SK-N-SH (cell line): ENCODE measurements at regions not wholly inside any gene's neighbourhood (a gene's known extent, or its start where the extent isn't known, plus 50 kb on each side); places are given as distances from the start of the nearest gene placed in this dataset.

ENCODE experiments used
- EZH2phosphoT487 ChIP-seq: fragments of 200-600 bp; sonication (generic); IDR thresholded peaks from 2 replicates; pipeline ENCODE4 v1.6.1; 2017; ENCODE audit warnings: low read depth, mixed run types, mild to moderate bottlenecking, antibody characterized with exemption, moderate library complexity, borderline replicate concordance
- FOXM1 ChIP-seq: IDR thresholded peaks from 2 replicates; pipeline ENCODE4 v1.4.0; 2012; ENCODE audit warnings: low read depth, mild to moderate bottlenecking
- MXI1 ChIP-seq: IDR thresholded peaks from 2 replicates; pipeline ENCODE4 v1.6.1; 2012; ENCODE audit warnings: mild to moderate bottlenecking, low read depth, low read length, improper control_type of control experiment
- POLR2AphosphoS5 ChIP-seq: IDR thresholded peaks from 2 replicates; pipeline ENCODE4 v1.6.1; 2012; ENCODE audit warnings: low read depth, low read length
- RAD21 ChIP-seq: IDR thresholded peaks from 2 replicates; pipeline ENCODE4 v1.6.1; 2012; ENCODE audit warnings: mild to moderate bottlenecking, low read length
- RFX5 ChIP-seq: IDR thresholded peaks from 2 replicates; pipeline ENCODE4 v1.6.1; 2012; ENCODE audit warnings: mild to moderate bottlenecking, improper control_type of control experiment, low read length
- TAF1 ChIP-seq: IDR thresholded peaks from 2 replicates; pipeline ENCODE4 v1.6.1; 2012; ENCODE audit warnings: low read depth, mild to moderate bottlenecking, low read length, moderate library complexity, borderline replicate concordance
- TF ChIP-seq, protein P1 (sequence below): fragments of 200-600 bp; sonication (generic); IDR thresholded peaks from 2 replicates; pipeline ENCODE4 v1.6.1; 2017; ENCODE audit warnings: antibody characterized with exemption, mild to moderate bottlenecking, moderate library complexity

DNA sequence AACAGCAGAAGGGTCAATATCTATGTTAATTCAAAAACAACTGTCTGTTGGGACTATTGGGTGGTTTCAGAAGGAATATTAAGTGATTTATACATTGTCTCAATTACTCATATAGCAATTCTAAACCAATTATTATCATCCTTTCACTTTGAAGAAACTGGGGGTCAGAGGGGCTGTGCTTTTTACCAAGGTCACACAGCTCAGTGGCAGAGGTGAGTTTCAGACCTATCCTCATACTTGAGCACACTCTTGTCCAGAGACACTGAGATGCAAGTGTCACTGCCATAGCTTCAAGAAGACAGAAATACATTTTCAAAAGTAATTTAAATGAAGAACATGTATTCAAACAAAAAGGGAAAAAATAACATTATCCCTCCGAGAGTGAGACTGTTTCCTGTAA, 195.3 kb downstream of the ARL4A start:
- TF ChIP-seq, protein P1, sequence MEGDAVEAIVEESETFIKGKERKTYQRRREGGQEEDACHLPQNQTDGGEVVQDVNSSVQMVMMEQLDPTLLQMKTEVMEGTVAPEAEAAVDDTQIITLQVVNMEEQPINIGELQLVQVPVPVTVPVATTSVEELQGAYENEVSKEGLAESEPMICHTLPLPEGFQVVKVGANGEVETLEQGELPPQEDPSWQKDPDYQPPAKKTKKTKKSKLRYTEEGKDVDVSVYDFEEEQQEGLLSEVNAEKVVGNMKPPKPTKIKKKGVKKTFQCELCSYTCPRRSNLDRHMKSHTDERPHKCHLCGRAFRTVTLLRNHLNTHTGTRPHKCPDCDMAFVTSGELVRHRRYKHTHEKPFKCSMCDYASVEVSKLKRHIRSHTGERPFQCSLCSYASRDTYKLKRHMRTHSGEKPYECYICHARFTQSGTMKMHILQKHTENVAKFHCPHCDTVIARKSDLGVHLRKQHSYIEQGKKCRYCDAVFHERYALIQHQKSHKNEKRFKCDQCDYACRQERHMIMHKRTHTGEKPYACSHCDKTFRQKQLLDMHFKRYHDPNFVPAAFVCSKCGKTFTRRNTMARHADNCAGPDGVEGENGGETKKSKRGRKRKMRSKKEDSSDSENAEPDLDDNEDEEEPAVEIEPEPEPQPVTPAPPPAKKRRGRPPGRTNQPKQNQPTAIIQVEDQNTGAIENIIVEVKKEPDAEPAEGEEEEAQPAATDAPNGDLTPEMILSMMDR = no peak
- TF ChIP-seq TAF1 (no peak), RFX5 (no peak), EZH2phosphoT487 (no peak), RAD21 (no peak), FOXM1 (no peak), POLR2AphosphoS5 (no peak), MXI1 (no peak)
